Hypothalamus (tissue), 51 donors: ENCODE measurements at regions not wholly inside any gene's neighbourhood (a gene's known extent, or its start where the extent isn't known, plus 50 kb on each side); places are given as distances from the start of the nearest gene placed in this dataset.

ENCODE experiments used
- DNase-seq, 51 donors: peaks; one replicate each; lab custom pipeline; 2025; lab: John Stamatoyannopoulos, UW

- DNase-seq = no peak
Observed at GRCh38 chr6:9634776-9635175, 780.1 kb downstream of the TFAP2A start.

- no peak for DNase-seq
Observed at GRCh38 chr6:9632026-9632425, 782.8 kb downstream of the TFAP2A start.

GRCh38 chr6:9628819-9629218, 786.1 kb downstream of the TFAP2A start:
- DNase-seq = no peak

GRCh38 chr6:9627916-9628315, 787.0 kb downstream of the TFAP2A start:
- no peak for DNase-seq

GRCh38 chr6:9623985-9624384, 790.9 kb downstream of the TFAP2A start:
- no peak for DNase-seq

- DNase-seq = no peak
Observed at GRCh38 chr6:9623228-9623832, 791.5 kb downstream of the TFAP2A start.

- peak in 1 of 51 donors; percentile 28 for DNase-seq
Observed at GRCh38 chr6:9621276-9621675, 793.6 kb downstream of the TFAP2A start.

GRCh38 chr6:9620687-9621086, 794.2 kb downstream of the TFAP2A start:
- DNase-seq = peak in 1 of 51 donors; percentile 7

GRCh38 chr6:9620263-9620662, 794.6 kb downstream of the TFAP2A start:
- DNase-seq = no peak

GRCh38 chr6:9614778-9615177, 800.1 kb downstream of the TFAP2A start:
- DNase-seq = no peak

- no peak for DNase-seq
Observed at GRCh38 chr6:9612489-9612888, 802.4 kb downstream of the TFAP2A start.

GRCh38 chr6:9610620-9611415, 804.1 kb downstream of the TFAP2A start:
- DNase-seq = no peak

GRCh38 chr6:9606435-9607134, 808.3 kb downstream of the TFAP2A start:
- no peak for DNase-seq

GRCh38 chr6:9594746-9595145, 820.1 kb downstream of the TFAP2A start:
- DNase-seq = no peak

- DNase-seq = no peak
Observed at GRCh38 chr6:9593554-9593953, 821.3 kb downstream of the TFAP2A start.

GRCh38 chr6:9583753-9584352, 831.0 kb downstream of the TFAP2A start:
- no peak for DNase-seq

GRCh38 chr6:9581155-9581554, 833.7 kb downstream of the TFAP2A start:
- no peak for DNase-seq

- no peak for DNase-seq
Observed at GRCh38 chr6:9576521-9576920, 838.4 kb downstream of the TFAP2A start.

GRCh38 chr6:9566096-9566495, 848.8 kb downstream of the TFAP2A start:
- DNase-seq = no peak

- no peak for DNase-seq
Observed at GRCh38 chr6:9564021-9564420, 850.9 kb downstream of the TFAP2A start.

GRCh38 chr6:9563568-9563967, 851.3 kb downstream of the TFAP2A start:
- DNase-seq = no peak
